Right lobe of liver (tissue), 4 donors: ENCODE measurements at regions not wholly inside any gene's neighbourhood (a gene's known extent, or its start where the extent isn't known, plus 50 kb on each side); places are given as distances from the start of the nearest gene placed in this dataset.

Experiments used
- POLR2A ChIP-seq: fragments of 450-650 bp; IDR thresholded peaks from one replicate; pipeline ENCODE4 v1.6.1; 2017; ENCODE audit warnings: antibody characterized with exemption, mild to moderate bottlenecking
- TF ChIP-seq, protein P1 (sequence below), 4 donors: fragments of 200-600 bp in 3 of 4; fragments of 450-650 bp in 1 of 4; IDR thresholded peaks; one replicate each; pipeline versions ENCODE4 v1.5.1 to v1.8.0; 2016 to 2022; ENCODE audit warnings: antibody characterized with exemption in 4 of 4, mild to moderate bottlenecking in 2 of 4
- donor health status: DM: no; HTN: no; CAD: no.
- donor health status: DM: no; HTN: no; CAD: no.
- donor health status: DM: no; HTN: yes; CAD: no.

DNA sequence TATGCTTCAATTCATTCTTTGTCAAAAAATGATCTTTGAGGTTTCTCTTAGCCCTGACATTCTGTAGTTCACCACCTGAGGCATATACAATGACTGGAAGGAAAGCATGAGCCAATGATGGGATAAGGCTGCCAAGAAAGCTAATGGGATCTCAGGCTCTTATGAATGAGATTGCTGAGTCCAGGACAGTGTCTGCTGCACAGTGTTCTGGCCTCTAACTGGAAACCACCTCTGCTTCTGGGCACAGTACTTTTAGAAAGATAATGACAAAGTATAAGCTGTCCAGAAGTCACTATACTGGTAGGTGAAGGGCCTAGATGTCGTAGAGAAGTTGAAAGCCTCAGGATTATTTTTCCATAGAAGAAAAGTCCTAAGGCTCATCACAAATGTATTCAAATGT lies 69.1 kb upstream of the PAPPA start:
- TF ChIP-seq POLR2A = no peak
- TF ChIP-seq, protein P1, sequence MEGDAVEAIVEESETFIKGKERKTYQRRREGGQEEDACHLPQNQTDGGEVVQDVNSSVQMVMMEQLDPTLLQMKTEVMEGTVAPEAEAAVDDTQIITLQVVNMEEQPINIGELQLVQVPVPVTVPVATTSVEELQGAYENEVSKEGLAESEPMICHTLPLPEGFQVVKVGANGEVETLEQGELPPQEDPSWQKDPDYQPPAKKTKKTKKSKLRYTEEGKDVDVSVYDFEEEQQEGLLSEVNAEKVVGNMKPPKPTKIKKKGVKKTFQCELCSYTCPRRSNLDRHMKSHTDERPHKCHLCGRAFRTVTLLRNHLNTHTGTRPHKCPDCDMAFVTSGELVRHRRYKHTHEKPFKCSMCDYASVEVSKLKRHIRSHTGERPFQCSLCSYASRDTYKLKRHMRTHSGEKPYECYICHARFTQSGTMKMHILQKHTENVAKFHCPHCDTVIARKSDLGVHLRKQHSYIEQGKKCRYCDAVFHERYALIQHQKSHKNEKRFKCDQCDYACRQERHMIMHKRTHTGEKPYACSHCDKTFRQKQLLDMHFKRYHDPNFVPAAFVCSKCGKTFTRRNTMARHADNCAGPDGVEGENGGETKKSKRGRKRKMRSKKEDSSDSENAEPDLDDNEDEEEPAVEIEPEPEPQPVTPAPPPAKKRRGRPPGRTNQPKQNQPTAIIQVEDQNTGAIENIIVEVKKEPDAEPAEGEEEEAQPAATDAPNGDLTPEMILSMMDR (IDR thresholded peaks at IDR 0.05) = no peak
